H1 (cell line): ENCODE measurements at regions not wholly inside any gene's neighbourhood (a gene's known extent, or its start where the extent isn't known, plus 50 kb on each side); places are given as distances from the start of the nearest gene placed in this dataset.

ENCODE experiments used
- BACH1 ChIP-seq: IDR thresholded peaks from 2 replicates; pipeline ENCODE4 v1.6.1; 2012; ENCODE audit warnings: low read length, improper control_type of control experiment
- BCL11A ChIP-seq, 2 experiments: IDR thresholded peaks; one replicate each; pipeline ENCODE4 v1.6.1; 2011; ENCODE audit warnings: low read depth in 2 of 2, low read length in 2 of 2, mild to moderate bottlenecking in 2 of 2
- TF ChIP-seq, protein P1 (sequence below): fragments of 300-600 bp; sonication (generic); IDR thresholded peaks from 2 replicates; pipeline ENCODE4 v1.7.1; 2012; ENCODE audit warnings: low read length, moderate library complexity, mild to moderate bottlenecking, inconsistent platforms; ENCODE audit not compliant: insufficient replicate concordance

DNA sequence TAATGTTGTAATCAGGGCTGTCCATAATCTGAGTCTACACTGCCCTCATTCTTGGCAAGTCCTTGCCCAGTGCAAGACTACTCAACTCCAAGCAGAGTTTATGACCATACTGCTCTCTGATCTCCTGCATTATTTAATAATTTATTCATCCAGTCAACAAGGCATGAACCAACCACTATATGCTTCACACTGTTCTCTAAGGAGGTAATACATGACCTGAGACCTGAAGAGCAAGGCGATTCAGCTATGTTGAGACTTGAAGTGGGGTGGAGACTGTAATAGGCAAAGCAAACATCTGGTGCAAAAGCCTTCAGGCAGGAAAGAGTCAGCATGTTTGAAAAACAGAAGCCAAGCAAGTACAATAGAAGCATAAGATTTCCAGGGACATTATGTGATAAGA is 1362.8 kb downstream of the ROBO2 start (continued):
- TF ChIP-seq, protein P1, sequence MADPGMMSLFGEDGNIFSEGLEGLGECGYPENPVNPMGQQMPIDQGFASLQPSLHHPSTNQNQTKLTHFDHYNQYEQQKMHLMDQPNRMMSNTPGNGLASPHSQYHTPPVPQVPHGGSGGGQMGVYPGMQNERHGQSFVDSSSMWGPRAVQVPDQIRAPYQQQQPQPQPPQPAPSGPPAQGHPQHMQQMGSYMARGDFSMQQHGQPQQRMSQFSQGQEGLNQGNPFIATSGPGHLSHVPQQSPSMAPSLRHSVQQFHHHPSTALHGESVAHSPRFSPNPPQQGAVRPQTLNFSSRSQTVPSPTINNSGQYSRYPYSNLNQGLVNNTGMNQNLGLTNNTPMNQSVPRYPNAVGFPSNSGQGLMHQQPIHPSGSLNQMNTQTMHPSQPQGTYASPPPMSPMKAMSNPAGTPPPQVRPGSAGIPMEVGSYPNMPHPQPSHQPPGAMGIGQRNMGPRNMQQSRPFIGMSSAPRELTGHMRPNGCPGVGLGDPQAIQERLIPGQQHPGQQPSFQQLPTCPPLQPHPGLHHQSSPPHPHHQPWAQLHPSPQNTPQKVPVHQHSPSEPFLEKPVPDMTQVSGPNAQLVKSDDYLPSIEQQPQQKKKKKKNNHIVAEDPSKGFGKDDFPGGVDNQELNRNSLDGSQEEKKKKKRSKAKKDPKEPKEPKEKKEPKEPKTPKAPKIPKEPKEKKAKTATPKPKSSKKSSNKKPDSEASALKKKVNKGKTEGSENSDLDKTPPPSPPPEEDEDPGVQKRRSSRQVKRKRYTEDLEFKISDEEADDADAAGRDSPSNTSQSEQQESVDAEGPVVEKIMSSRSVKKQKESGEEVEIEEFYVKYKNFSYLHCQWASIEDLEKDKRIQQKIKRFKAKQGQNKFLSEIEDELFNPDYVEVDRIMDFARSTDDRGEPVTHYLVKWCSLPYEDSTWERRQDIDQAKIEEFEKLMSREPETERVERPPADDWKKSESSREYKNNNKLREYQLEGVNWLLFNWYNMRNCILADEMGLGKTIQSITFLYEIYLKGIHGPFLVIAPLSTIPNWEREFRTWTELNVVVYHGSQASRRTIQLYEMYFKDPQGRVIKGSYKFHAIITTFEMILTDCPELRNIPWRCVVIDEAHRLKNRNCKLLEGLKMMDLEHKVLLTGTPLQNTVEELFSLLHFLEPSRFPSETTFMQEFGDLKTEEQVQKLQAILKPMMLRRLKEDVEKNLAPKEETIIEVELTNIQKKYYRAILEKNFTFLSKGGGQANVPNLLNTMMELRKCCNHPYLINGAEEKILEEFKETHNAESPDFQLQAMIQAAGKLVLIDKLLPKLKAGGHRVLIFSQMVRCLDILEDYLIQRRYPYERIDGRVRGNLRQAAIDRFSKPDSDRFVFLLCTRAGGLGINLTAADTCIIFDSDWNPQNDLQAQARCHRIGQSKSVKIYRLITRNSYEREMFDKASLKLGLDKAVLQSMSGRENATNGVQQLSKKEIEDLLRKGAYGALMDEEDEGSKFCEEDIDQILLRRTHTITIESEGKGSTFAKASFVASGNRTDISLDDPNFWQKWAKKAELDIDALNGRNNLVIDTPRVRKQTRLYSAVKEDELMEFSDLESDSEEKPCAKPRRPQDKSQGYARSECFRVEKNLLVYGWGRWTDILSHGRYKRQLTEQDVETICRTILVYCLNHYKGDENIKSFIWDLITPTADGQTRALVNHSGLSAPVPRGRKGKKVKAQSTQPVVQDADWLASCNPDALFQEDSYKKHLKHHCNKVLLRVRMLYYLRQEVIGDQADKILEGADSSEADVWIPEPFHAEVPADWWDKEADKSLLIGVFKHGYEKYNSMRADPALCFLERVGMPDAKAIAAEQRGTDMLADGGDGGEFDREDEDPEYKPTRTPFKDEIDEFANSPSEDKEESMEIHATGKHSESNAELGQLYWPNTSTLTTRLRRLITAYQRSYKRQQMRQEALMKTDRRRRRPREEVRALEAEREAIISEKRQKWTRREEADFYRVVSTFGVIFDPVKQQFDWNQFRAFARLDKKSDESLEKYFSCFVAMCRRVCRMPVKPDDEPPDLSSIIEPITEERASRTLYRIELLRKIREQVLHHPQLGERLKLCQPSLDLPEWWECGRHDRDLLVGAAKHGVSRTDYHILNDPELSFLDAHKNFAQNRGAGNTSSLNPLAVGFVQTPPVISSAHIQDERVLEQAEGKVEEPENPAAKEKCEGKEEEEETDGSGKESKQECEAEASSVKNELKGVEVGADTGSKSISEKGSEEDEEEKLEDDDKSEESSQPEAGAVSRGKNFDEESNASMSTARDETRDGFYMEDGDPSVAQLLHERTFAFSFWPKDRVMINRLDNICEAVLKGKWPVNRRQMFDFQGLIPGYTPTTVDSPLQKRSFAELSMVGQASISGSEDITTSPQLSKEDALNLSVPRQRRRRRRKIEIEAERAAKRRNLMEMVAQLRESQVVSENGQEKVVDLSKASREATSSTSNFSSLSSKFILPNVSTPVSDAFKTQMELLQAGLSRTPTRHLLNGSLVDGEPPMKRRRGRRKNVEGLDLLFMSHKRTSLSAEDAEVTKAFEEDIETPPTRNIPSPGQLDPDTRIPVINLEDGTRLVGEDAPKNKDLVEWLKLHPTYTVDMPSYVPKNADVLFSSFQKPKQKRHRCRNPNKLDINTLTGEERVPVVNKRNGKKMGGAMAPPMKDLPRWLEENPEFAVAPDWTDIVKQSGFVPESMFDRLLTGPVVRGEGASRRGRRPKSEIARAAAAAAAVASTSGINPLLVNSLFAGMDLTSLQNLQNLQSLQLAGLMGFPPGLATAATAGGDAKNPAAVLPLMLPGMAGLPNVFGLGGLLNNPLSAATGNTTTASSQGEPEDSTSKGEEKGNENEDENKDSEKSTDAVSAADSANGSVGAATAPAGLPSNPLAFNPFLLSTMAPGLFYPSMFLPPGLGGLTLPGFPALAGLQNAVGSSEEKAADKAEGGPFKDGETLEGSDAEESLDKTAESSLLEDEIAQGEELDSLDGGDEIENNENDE, result no peak
- TF ChIP-seq BACH1 (no peak), BCL11A (IDR thresholded peaks at IDR 0.05; ENCODE audit: low read depth in 2 of 2, low read length in 2 of 2) (no peak)
